MCF 10A (cell line): ENCODE measurements at regions not wholly inside any gene's neighbourhood (a gene's known extent, or its start where the extent isn't known, plus 50 kb on each side); places are given as distances from the start of the nearest gene placed in this dataset.

Source experiments
- BruUV-seq: library from RNA; stranded (reverse); fragments of 400-500 nt; replicated peaks from 2 replicates; lab custom pipeline; 2021; lab: Mats Ljungman, UMichigan
- CTCF ChIA-PET: fragments of 300-600 bp; sonication (Branson Sonifier 250); formaldehyde crosslinking; extraction: SDS; loops from one replicate; lab custom pipeline; 2021; ENCODE audit warnings: antibody characterized with exemption, inconsistent platforms; lab: Yijun Ruan, JAX
- POLR2A ChIA-PET: fragments of 300-600, 350-650 bp; sonication (Branson Sonifier 250); formaldehyde crosslinking; extraction: SDS; loops from one replicate; lab custom pipeline; 2020; ENCODE audit warnings: antibody characterized with exemption, inconsistent platforms; lab: Yijun Ruan, JAX
- DNase-seq: peaks from one replicate; pipeline ENCODE4 v3.0.0-alpha.2; 2018; ENCODE audit not compliant: unreplicated experiment
- H3K27ac Mint-ChIP-seq: one replicate; pipeline ENCODE4 v1.8.0; 2022; ENCODE audit warnings: mild to moderate bottlenecking, low read depth, mixed read lengths; ENCODE audit not compliant: unreplicated experiment
- H3K27me3 Mint-ChIP-seq: one replicate; pipeline ENCODE4 v1.8.0; 2022; ENCODE audit warnings: mixed read lengths; ENCODE audit not compliant: insufficient read depth, unreplicated experiment
- H3K36me3 Mint-ChIP-seq: one replicate; pipeline ENCODE4 v1.8.0; 2022; ENCODE audit warnings: mild to moderate bottlenecking, moderate library complexity, mixed read lengths; ENCODE audit not compliant: insufficient read depth, unreplicated experiment
- H3K4me1 Mint-ChIP-seq: one replicate; pipeline ENCODE4 v1.8.0; 2022; ENCODE audit warnings: mixed read lengths; ENCODE audit not compliant: insufficient read depth, unreplicated experiment
- H3K4me3 Mint-ChIP-seq: one replicate; pipeline ENCODE4 v1.8.0; 2022; ENCODE audit warnings: mild to moderate bottlenecking, moderate library complexity, mixed read lengths; ENCODE audit not compliant: unreplicated experiment
- H3K9me3 Mint-ChIP-seq: one replicate; pipeline ENCODE4 v1.8.0; 2022; ENCODE audit warnings: mixed read lengths; ENCODE audit not compliant: unreplicated experiment
- CTCF ChIP-seq: fragments of 200-600 bp; IDR thresholded peaks from one replicate; pipeline ENCODE4 v1.8.0; 2022; ENCODE audit warnings: antibody characterized with exemption, mild to moderate bottlenecking; ENCODE audit not compliant: unreplicated experiment
- intact Hi-C: fragments of 100-400 bp; cut with micrococcal nuclease; formaldehyde crosslinking; loops from 2 replicates; pipeline ENCODE4 v1.14.1; 2022

- H3K36me3 Mint-ChIP-seq = no peaks in the 10 kb centered on the region
- TF ChIP-seq CTCF = no peak
- no TSS peak for BruUV-seq
- no peaks in the 10 kb centered on the region for H3K4me1 Mint-ChIP-seq
- H3K27ac Mint-ChIP-seq = no peak overlapping the region
- H3K9me3 Mint-ChIP-seq = peaks cover 2% of the 10 kb centered on the region
- peaks cover 9% of the 10 kb centered on the region for H3K27me3 Mint-ChIP-seq
- ChIA-PET POLR2A (no interaction called here), CTCF (interaction anchor here (0.7 kb wide), 1 partner anchor 405 kb away, joined by 4 read pairs; no protein-coding TSS in a partner anchor)
- intact Hi-C loops = no loop called here
- H3K4me3 Mint-ChIP-seq = no peak overlapping the region
- DNase-seq = no peak
These were observed 104.4 kb downstream of the RDH14 start for GRCh38 chr2:18456026-18456425.

- intact Hi-C loops = no loop called here
- Mint-ChIP-seq H3K9me3 (no peaks in the 10 kb centered on the region), H3K36me3 (no peaks in the 10 kb centered on the region), H3K4me1 (no peaks in the 10 kb centered on the region), H3K27me3 (peaks cover 2% of the 10 kb centered on the region), H3K27ac (no peak overlapping the region), H3K4me3 (no peak overlapping the region)
- TF ChIP-seq CTCF = no peak
- no TSS peak for BruUV-seq
- POLR2A ChIA-PET = no interaction called here
- DNase-seq = peak; percentile 17
- CTCF ChIA-PET = interaction anchor here (0.5 to 0.7 kb wide), 2 partner anchors 97 to 405 kb away, joined by 3 to 4 read pairs; no protein-coding TSS in a partner anchor
These were observed 105.1 kb downstream of the RDH14 start for GRCh38 chr2:18455236-18455862.

- BruUV-seq = no TSS peak
- intact Hi-C loops = no loop called here
- no peak overlapping the region for H3K27ac Mint-ChIP-seq
- no peaks in the 10 kb centered on the region for H3K36me3 Mint-ChIP-seq
- DNase-seq = no peak
- TF ChIP-seq CTCF = no peak
- ChIA-PET POLR2A (no interaction called here), CTCF (interaction anchor here (0.5 kb wide), 1 partner anchor 98 kb away, joined by 3 read pairs; no protein-coding TSS in a partner anchor)
- H3K9me3 Mint-ChIP-seq = no peaks in the 10 kb centered on the region
- no peaks in the 10 kb centered on the region for H3K27me3 Mint-ChIP-seq
- H3K4me1 Mint-ChIP-seq = no peaks in the 10 kb centered on the region
- H3K4me3 Mint-ChIP-seq = no peak overlapping the region
These were observed 105.7 kb downstream of the RDH14 start for GRCh38 chr2:18454692-18455235.

GRCh38 chr2:18446715-18447114 is 113.7 kb downstream of the RDH14 start:
- peaks cover 2% of the 10 kb centered on the region for H3K4me1 Mint-ChIP-seq
- no TSS peak for BruUV-seq
- no peak overlapping the region for H3K4me3 Mint-ChIP-seq
- H3K9me3 Mint-ChIP-seq = no peaks in the 10 kb centered on the region
- ChIA-PET CTCF (interaction anchor here (0.6 kb wide), 1 partner anchor 340 kb away, joined by 3 read pairs; no protein-coding TSS in a partner anchor), POLR2A (no interaction called here)
- intact Hi-C loops = no loop called here
- no peaks in the 10 kb centered on the region for H3K27me3 Mint-ChIP-seq
- DNase-seq = no peak
- no peak for TF ChIP-seq CTCF
- no peaks in the 10 kb centered on the region for H3K36me3 Mint-ChIP-seq
- no peak overlapping the region for H3K27ac Mint-ChIP-seq
